ENCODE measurements at regions not wholly inside any gene's neighbourhood (a gene's known extent, or its start where the extent isn't known, plus 50 kb on each side); places are given as distances from the start of the nearest gene placed in this dataset.
"Not testable (repeated sequence)": the region's sequence is repeated elsewhere in the genome, so short reads cannot be mapped to it uniquely, and the experiment has no call there.

- not testable (repeated sequence) for TF ChIP-seq POLR2A, CTCF (IDR thresholded peaks at IDR 0.05)
Measured at GRCh38 chr4:18417651-18418050, 396.1 kb upstream of the LCORL start.
